NCI-H1105 (cell line): ENCODE measurements at regions not wholly inside any gene's neighbourhood (a gene's known extent, or its start where the extent isn't known, plus 50 kb on each side); places are given as distances from the start of the nearest gene placed in this dataset.

Experiments
- DNase-seq: peaks from one replicate; lab custom pipeline; 2025; lab: John Stamatoyannopoulos, UW

DNA sequence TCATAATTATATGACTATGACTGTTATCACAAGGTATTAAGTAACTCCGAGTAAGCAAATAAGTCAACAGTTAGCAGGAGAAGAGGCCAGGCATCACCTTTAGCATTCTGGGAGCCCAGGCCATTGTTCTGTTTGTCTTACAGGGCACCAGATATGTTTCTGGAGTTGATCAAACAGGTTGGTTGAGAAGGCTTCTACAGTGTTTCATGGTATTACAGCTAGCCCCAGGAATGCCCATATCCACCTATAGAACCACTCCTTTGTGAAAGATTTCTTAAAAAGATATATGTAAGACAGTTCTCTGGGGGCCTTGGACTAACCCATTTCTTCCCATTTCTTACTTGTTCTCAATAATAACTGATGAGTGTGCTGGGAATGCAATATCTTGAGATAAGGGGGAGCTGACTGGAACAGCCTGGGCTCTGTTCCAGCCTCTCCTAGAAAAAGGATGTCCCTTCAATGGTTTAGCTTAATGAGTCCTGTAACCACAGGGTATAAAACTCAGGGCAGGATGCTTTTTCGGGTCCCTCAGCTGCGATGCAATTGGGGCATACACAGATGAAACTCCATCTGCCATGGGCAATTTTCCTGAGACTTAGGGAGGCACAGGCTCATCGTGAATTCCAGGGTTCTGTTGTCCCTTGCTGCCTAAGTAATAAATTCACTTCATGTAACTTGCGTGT, 286.4 kb downstream of the BAMBI start:
- no peak for DNase-seq

- DNase-seq: no peak
Measured at GRCh38 chr10:28965937-28966336, 288.6 kb downstream of the BAMBI start.

GRCh38 chr10:28967031-28967430, 289.7 kb downstream of the BAMBI start:
- no peak for DNase-seq

DNA sequence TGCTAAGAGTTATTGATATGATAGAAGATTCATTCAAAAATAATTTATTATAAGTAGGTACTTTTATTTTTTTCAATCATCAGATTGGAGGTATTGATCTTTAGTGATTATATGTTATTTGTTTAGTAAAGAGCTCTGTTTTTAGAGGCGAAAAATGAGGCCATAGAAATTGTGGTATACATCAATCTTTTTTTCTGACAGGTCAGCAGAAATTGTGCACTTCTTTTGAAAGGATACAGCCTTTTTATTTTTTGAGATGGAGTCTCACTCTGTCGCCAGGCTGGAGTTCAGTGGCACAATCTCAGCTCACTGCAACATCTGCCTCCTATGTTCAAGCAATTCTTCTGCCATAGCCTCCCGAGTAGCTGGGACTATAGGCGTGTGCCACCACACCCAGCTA, 292.1 kb downstream of the BAMBI start:
- DNase-seq: no peak

DNA sequence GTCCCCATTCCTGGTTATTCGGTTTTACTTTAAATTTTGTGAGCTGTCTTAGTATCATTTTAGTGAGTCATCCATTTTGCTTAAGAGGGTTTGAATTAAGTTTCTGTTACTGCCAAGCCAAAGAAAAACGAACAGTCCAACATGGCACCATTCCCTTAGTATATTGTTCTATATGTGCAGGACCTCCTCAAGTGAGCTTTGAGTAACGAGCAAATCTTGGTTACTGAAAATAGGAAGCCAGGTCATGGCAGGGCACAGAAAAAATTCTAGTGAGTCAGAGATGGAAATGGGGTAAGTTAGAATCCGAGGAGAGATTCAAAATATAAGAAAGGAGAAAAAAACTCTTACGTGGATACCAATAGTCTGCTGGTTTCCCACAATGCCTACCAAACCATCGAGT, 292.9 kb downstream of the BAMBI start:
- DNase-seq: no peak

DNA sequence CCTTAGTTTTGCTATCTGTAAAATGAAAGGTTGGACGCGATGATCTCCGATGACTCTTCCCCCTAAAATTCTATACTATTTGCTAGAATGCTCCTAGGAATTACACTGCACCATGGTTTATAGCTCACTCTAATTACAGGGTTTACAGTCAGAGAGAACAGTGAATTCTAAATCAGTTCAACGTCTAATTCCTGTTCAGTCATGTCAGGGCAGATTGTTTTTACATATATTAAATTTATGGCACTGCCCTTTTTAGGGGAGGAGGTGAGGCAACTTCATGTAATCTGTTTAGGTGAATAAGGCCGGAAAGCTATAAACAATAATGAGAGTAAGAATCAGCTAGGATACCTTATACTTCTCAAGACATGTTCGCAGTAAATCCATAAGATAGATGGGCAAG, 293.9 kb downstream of the BAMBI start:
- DNase-seq: no peak

GRCh38 chr10:28971764-28972163, 294.4 kb downstream of the BAMBI start:
- no peak for DNase-seq

DNA sequence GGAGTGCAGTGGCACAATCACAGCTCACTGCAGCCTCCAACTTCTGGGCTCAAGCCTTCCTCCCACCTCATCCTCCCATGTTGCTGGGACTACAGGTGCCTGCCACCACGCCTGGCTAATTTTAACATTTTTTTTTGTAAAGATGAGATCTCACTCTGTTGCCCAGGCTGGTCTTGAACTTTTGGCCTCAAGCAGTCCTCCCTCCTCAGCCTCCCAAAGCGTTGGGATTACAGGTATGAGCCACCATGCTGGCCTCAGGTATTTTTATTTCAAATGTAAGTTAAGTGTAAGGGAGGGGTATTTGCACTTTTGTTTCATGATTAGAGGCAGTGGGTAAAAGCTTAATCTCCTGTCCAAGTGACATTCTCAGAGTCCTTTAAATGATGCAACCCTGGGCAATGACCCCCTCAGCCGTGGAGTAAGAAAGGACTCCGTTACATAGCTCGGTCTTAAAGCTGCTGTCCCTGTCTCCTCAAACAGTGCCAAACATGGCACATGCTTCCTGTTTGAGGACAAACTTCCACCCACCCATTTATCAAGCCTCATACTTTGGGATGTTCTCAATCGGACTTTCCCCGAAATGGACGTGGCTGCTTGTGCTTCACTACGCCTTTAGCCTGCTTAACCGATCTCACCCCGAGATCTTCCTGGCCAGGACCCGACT, 296.1 kb downstream of the BAMBI start:
- DNase-seq: no peak

GRCh38 chr10:28975891-28976531, 298.7 kb downstream of the BAMBI start:
- no peak for DNase-seq

- no peak for DNase-seq
Measured at GRCh38 chr10:28977518-28977917, 300.2 kb downstream of the BAMBI start.

GRCh38 chr10:28980264-28980663, 302.9 kb downstream of the BAMBI start:
- DNase-seq: no peak

GRCh38 chr10:28981007-28981406, 303.7 kb downstream of the BAMBI start:
- DNase-seq: no peak

GRCh38 chr10:28982974-28983373, 305.7 kb downstream of the BAMBI start:
- DNase-seq: no peak

DNA sequence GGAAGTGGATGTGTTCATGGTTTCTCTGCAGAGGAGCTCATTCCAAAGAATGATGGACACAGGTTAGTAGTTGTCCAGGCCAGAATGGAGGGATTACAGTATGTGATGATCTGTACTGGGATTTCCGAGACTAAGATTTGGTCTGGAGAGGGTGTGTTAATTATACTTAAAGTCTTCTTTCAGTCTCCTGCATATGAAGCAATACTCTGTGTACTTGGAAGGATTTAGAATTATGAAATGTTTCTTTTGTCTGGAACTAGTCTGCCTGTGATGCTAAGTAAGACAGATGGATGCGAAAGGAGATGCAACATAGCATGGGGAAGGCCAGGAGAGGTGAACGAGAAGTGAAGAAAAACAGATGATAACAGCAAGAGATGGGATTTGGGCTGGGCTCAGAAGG, 305.1 kb upstream of the LYZL1 start:
- DNase-seq: no peak

- no peak for DNase-seq
Measured at GRCh38 chr10:28984431-28984830, 304.4 kb upstream of the LYZL1 start.

- DNase-seq: no peak
Measured at GRCh38 chr10:28985137-28985885, 303.6 kb upstream of the LYZL1 start.

DNA sequence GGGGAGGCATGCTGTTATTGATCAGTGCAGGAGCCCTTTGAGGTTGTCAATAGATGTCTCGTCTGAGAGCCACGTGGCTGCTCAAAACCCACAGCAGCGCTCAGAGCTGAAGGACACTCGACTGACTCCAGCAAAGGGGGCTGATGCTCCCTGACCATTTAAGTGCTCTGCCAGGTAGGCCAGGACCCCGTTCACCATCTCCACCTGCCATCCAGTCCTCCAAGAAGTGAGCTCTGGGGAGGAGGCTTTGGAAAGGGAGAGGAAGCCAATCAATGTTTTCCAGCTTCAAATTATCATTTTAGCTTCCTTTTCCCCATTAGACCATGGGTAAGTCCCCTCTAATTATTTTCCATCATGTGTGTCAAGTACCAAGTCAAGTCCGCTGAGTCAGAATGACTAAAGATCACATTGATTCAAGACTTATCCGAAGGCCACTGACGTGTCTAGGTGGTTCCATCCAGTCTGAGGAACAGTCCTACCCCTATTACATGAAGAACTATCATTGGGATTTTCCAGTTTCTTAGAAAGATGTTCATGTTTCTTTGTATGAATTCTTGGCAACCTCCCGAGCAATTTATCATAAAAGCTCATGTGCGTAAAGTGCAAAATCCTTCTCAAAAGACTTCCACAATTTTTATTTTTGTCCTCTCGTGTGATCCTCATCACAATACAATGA, 302.6 kb upstream of the LYZL1 start:
- no peak for DNase-seq

GRCh38 chr10:28986856-28987255, 302.0 kb upstream of the LYZL1 start:
- no peak for DNase-seq

DNA sequence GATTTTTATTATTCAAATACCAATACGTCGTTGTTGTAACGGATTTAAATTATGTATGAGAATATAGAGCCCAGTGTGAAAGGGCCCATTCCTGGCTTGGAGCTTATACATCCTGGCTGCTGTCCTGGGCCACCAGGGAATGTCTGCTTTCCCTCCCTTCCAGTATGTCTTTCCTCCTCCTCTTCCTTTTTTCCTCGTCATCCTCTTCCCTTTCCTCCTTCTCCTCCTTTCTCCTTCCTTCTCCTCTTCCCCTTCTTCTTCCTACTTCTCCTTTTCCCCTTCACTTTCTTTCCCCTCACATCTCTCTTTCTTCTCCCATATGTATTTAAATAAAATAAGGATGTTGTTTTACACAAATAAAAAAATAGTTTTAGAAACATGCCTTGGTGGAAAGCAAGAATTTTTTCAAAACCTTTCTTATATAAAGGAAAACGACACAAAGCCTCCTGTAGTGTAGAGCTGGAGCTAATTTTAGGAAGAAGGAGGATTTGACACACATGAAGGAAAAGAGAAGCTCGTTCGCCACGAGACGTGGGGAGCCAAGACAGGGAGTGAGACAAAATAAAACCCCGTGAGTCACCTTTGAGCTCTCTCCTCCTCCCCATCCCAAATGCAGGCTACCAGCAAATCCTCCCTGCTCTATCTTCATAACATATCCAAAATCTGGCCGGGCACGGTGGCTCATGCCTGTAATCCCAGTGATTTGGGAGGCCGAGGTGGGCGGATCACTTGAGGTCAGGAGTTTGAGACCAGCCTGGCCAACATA, 301.1 kb upstream of the LYZL1 start:
- DNase-seq: no peak

DNA sequence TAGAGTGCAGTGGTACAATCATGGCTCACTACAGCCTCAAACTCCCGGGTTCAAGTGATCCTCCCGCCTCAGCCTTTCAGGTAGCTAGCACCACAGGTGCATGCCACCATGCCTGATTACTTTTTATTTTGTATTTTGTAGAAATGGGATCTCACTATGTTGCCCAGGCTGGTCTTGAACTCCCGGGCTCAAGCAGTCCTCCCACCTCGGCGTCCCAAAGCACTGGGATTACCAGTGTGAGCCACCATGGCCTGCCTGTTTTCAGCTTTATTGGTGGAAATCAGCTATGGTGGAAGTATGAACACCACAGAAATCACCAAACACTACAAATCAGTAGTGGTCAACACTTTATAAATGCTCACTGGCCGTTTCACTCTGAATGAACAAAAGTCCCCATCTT, 299.9 kb upstream of the LYZL1 start:
- no peak for DNase-seq
